ENCODE measurements at regions not wholly inside any gene's neighbourhood (a gene's known extent, or its start where the extent isn't known, plus 50 kb on each side); places are given as distances from the start of the nearest gene placed in this dataset.

GRCh38 chr10:81704596-81704995 lies 170.4 kb upstream of the NRG3 start:
- ATAC-seq = no peak
- in situ Hi-C loops (cut with HindIII; ENCODE audit: low pct_unique_long_range_greater_than_20kb, low sequenced_read_pairs) (no loop called here), intact Hi-C loops (cut with micrococcal nuclease; ENCODE audit: unreplicated experiment) (no loop called here)
- no peaks in the 10 kb centered on the region for H3K27me3 ChIP-seq (ENCODE audit: control insufficient read depth, insufficient read depth, low read length)
- H3K9me3 ChIP-seq (ENCODE audit: control insufficient read depth, insufficient read depth, low read depth, low read length) = no peaks in the 10 kb centered on the region
- no peaks in the 10 kb centered on the region for H3K4me1 ChIP-seq (ENCODE audit: control insufficient read depth, insufficient read depth, low read length)
- DNase-seq (ENCODE audit: low read depth, low spot score) = no peak
- BruUV-seq (replicated peaks) = no TSS peak
- H3K27ac ChIP-seq (ENCODE audit: low read length) = no peak overlapping the region
- no peaks in the 10 kb centered on the region for H3K36me3 ChIP-seq (ENCODE audit: control insufficient read depth, insufficient read depth, low read length)
- H3K4me3 ChIP-seq (ENCODE audit: low read depth in 2 of 2, low read length in 2 of 2) = no peak overlapping the region
- no peak for TF ChIP-seq SIN3A (IDR thresholded peaks at IDR 0.05; ENCODE audit: borderline replicate concordance, insufficient read depth, low read depth, low read length)
- no peak for TF ChIP-seq CTCF (IDR thresholded peaks at IDR 0.05)
- TF ChIP-seq REST (IDR thresholded peaks at IDR 0.05; ENCODE audit: insufficient read depth in 1 of 2, low read depth in 2 of 2, low read length in 1 of 2) = no peak
- no peak for TF ChIP-seq POLR2AphosphoS5 (IDR thresholded peaks at IDR 0.05; ENCODE audit: low read depth, low read length)
- no peak for TF ChIP-seq TCF7L2 (IDR thresholded peaks at IDR 0.05; ENCODE audit: low read depth, low read length)
- ChIA-PET CTCF (no interaction called here), POLR2A (no interaction called here)

GRCh38 chr10:81708416-81708815 lies 166.6 kb upstream of the NRG3 start:
- Histone ChIP-seq H3K9me3 (ENCODE audit: control insufficient read depth, insufficient read depth, low read depth, low read length) (no peaks in the 10 kb centered on the region), H3K27me3 (ENCODE audit: control insufficient read depth, insufficient read depth, low read length) (no peaks in the 10 kb centered on the region), H3K36me3 (ENCODE audit: control insufficient read depth, insufficient read depth, low read length) (no peaks in the 10 kb centered on the region), H3K27ac (ENCODE audit: low read length) (no peak overlapping the region), H3K4me1 (ENCODE audit: control insufficient read depth, insufficient read depth, low read length) (no peaks in the 10 kb centered on the region), H3K4me3 (ENCODE audit: low read depth in 2 of 2, low read length in 2 of 2) (no peak overlapping the region)
- intact Hi-C loops (cut with micrococcal nuclease; ENCODE audit: unreplicated experiment) = no loop called here
- POLR2A ChIA-PET = no interaction called here
- TF ChIP-seq REST (IDR thresholded peaks at IDR 0.05; ENCODE audit: insufficient read depth in 1 of 2, low read depth in 2 of 2, low read length in 1 of 2) = no peak
- CTCF ChIA-PET = no interaction called here
- BruUV-seq (replicated peaks) = no TSS peak
- ATAC-seq (no peak), DNase-seq (ENCODE audit: low read depth, low spot score) (no peak)
- in situ Hi-C loops (cut with HindIII; ENCODE audit: low pct_unique_long_range_greater_than_20kb, low sequenced_read_pairs) = no loop called here

Measured in Panc1 (cell line).